WTC11 (cell line): ENCODE measurements at regions not wholly inside any gene's neighbourhood (a gene's known extent, or its start where the extent isn't known, plus 50 kb on each side); places are given as distances from the start of the nearest gene placed in this dataset.

Experiments used
- ATAC-seq: fragments of 200-7000 bp; cut with Tn5 transposase; 2 replicates; pipeline ENCODE4 v1.10.0; 2021; ENCODE audit warnings: mild to moderate bottlenecking, moderate library complexity
- CTCF ChIA-PET: fragments of 300-600 bp; sonication (Branson Sonifier 250); formaldehyde crosslinking; loops from one replicate; lab custom pipeline; 2021; ENCODE audit warnings: antibody characterized with exemption; lab: Charles Lee
- POLR2A ChIA-PET: fragments of 350-600 bp; sonication (Branson Sonifier 250); formaldehyde crosslinking; loops from one replicate; lab custom pipeline; 2021; ENCODE audit warnings: antibody characterized with exemption; lab: Charles Lee
- DNase-seq: peaks from one replicate; pipeline ENCODE4 v3.0.0; 2021; ENCODE audit warnings: low spot score
- H3K27ac Mint-ChIP-seq: 2 replicates; pipeline ENCODE4 v1.8.0; 2021; ENCODE audit warnings: mixed read lengths
- H3K27me3 Mint-ChIP-seq: 2 replicates; pipeline ENCODE4 v1.8.0; 2021; ENCODE audit warnings: low read depth, mild to moderate bottlenecking, moderate library complexity, mixed read lengths
- H3K36me3 Mint-ChIP-seq: 2 replicates; pipeline ENCODE4 v1.8.0; 2021; ENCODE audit warnings: mixed read lengths
- H3K4me1 Mint-ChIP-seq: 2 replicates; pipeline ENCODE4 v1.8.0; 2022; ENCODE audit warnings: mixed read lengths
- H3K4me3 Mint-ChIP-seq: 2 replicates; pipeline ENCODE4 v1.8.0; 2021; ENCODE audit warnings: mild to moderate bottlenecking, moderate library complexity, mixed read lengths
- H3K9me3 Mint-ChIP-seq: 2 replicates; pipeline ENCODE4 v1.8.0; 2021; ENCODE audit warnings: mixed read lengths
- CBFB ChIP-seq: sonication (generic); formaldehyde crosslinking; IDR thresholded peaks from 2 replicates; pipeline ENCODE4 v1.8.1; 2022; ENCODE audit warnings: mild to moderate bottlenecking, low read depth, missing genetic modification reagents
- CDX4 ChIP-seq: fragments of 250-450 bp; sonication (Bioruptor Pico); IDR thresholded peaks from 2 replicates; pipeline ENCODE4 v1.9.0; 2021; ENCODE audit warnings: moderate library complexity, mild to moderate bottlenecking, inconsistent platforms, borderline replicate concordance
- ETV6 ChIP-seq: sonication (generic); formaldehyde crosslinking; IDR thresholded peaks from 2 replicates; pipeline ENCODE4 v1.8.1; 2022; ENCODE audit warnings: mild to moderate bottlenecking, missing genetic modification reagents
- FOXJ3 ChIP-seq: sonication (generic); formaldehyde crosslinking; IDR thresholded peaks from 2 replicates; pipeline ENCODE4 v1.9.0; 2021; ENCODE audit warnings: missing genetic modification reagents, mild to moderate bottlenecking, borderline replicate concordance
- JUN ChIP-seq: sonication (generic); formaldehyde crosslinking; IDR thresholded peaks from 2 replicates; pipeline ENCODE4 v1.8.0; 2023; ENCODE audit warnings: mild to moderate bottlenecking, missing genetic modification reagents
- KAT7 ChIP-seq: sonication (generic); formaldehyde crosslinking; IDR thresholded peaks from 2 replicates; pipeline ENCODE4 v1.8.1; 2023; ENCODE audit warnings: missing genetic modification reagents, mild to moderate bottlenecking, borderline replicate concordance
- MAX ChIP-seq: sonication (generic); formaldehyde crosslinking; IDR thresholded peaks from 2 replicates; pipeline ENCODE4 v1.8.0; 2022; ENCODE audit warnings: mild to moderate bottlenecking, missing genetic modification reagents
- MXD4 ChIP-seq: fragments of 250-450 bp; sonication (Bioruptor Pico); IDR thresholded peaks from 2 replicates; pipeline ENCODE4 v1.8.0; 2021; ENCODE audit warnings: mild to moderate bottlenecking, moderate library complexity, borderline replicate concordance
- NFYB ChIP-seq: sonication (generic); formaldehyde crosslinking; conservative IDR thresholded peaks from 2 replicates; pipeline ENCODE4 v1.8.0; 2022; ENCODE audit warnings: low read depth, missing genetic modification reagents
- PRRX2 ChIP-seq: fragments of 250-450 bp; sonication (Bioruptor Pico); IDR thresholded peaks from 2 replicates; pipeline ENCODE4 v1.8.0; 2021; ENCODE audit warnings: mild to moderate bottlenecking
- RORB ChIP-seq: fragments of 250-450 bp; sonication (Bioruptor Pico); IDR thresholded peaks from 2 replicates; pipeline ENCODE4 v1.9.0; 2021; ENCODE audit warnings: mild to moderate bottlenecking
- SMAD3 ChIP-seq: sonication (generic); formaldehyde crosslinking; IDR thresholded peaks from 2 replicates; pipeline ENCODE4 v1.8.0; 2022; ENCODE audit warnings: missing genetic modification reagents, mild to moderate bottlenecking, borderline replicate concordance
- SP1 ChIP-seq: sonication (generic); formaldehyde crosslinking; conservative IDR thresholded peaks from 2 replicates; pipeline ENCODE4 v1.8.1; 2022; ENCODE audit warnings: missing genetic modification reagents
- TCF7 ChIP-seq: sonication (generic); formaldehyde crosslinking; IDR thresholded peaks from 2 replicates; pipeline ENCODE4 v1.8.0; 2022; ENCODE audit warnings: mild to moderate bottlenecking, low read depth, missing genetic modification reagents, moderate library complexity
- TEAD1 ChIP-seq: sonication (generic); formaldehyde crosslinking; IDR thresholded peaks from 2 replicates; pipeline ENCODE4 v1.8.0; 2022; ENCODE audit warnings: mild to moderate bottlenecking, missing genetic modification reagents
- TEAD4 ChIP-seq: sonication (generic); formaldehyde crosslinking; IDR thresholded peaks from 2 replicates; pipeline ENCODE4 v1.8.0; 2022; ENCODE audit warnings: mild to moderate bottlenecking, missing genetic modification reagents
- TP53 ChIP-seq: sonication (generic); formaldehyde crosslinking; IDR thresholded peaks from 2 replicates; pipeline ENCODE4 v1.8.1; 2023; ENCODE audit warnings: mild to moderate bottlenecking, missing genetic modification reagents
- ZBTB21 ChIP-seq: sonication (generic); formaldehyde crosslinking; IDR thresholded peaks from 2 replicates; pipeline ENCODE4 v1.8.1; 2023; ENCODE audit warnings: mild to moderate bottlenecking, missing genetic modification reagents, borderline replicate concordance
- ZNF219 ChIP-seq: sonication (generic); formaldehyde crosslinking; IDR thresholded peaks from 2 replicates; pipeline ENCODE4 v1.8.0; 2023; ENCODE audit warnings: missing genetic modification reagents, mild to moderate bottlenecking, borderline replicate concordance
- ZNF232 ChIP-seq: sonication (generic); formaldehyde crosslinking; IDR thresholded peaks from 2 replicates; pipeline ENCODE4 v1.8.0; 2022; ENCODE audit warnings: mild to moderate bottlenecking, missing genetic modification reagents
- ZNF425 ChIP-seq: fragments of 250-450 bp; sonication (Bioruptor Pico); conservative IDR thresholded peaks from 2 replicates; pipeline ENCODE4 v1.9.0; 2021; ENCODE audit warnings: mild to moderate bottlenecking
- ZNF532 ChIP-seq: fragments of 250-450 bp; sonication (Bioruptor Pico); IDR thresholded peaks from 2 replicates; pipeline ENCODE4 v1.9.0; 2021; ENCODE audit warnings: mild to moderate bottlenecking, borderline replicate concordance
- ZNF671 ChIP-seq: fragments of 250-450 bp; sonication (Bioruptor Pico); IDR thresholded peaks from 2 replicates; pipeline ENCODE4 v1.8.0; 2021; ENCODE audit warnings: mild to moderate bottlenecking

- no peak for TF ChIP-seq MXD4 (CRISPR knock-in tag)
- no peak for TF ChIP-seq CDX4
- TF ChIP-seq ZNF219 (CRISPR knock-in tag), result no peak
Measured at GRCh38 chr6:98583506-98583905, 250.9 kb upstream of the POU3F2 start (continued).

- TF ChIP-seq ZBTB21 (CRISPR knock-in tag) (no peak), MAX (CRISPR knock-in tag) (no peak), TCF7 (CRISPR knock-in tag) (no peak), NFYB (no peak)
- no peaks in the 10 kb centered on the region for H3K27me3 Mint-ChIP-seq
- no peaks in the 10 kb centered on the region for H3K36me3 Mint-ChIP-seq
- H3K4me3 Mint-ChIP-seq, result no peak overlapping the region
- DNase-seq (peak; percentile 44), ATAC-seq (peak; percentile 87)
- ChIA-PET POLR2A (no interaction called here), CTCF (no interaction called here)
- H3K9me3 Mint-ChIP-seq, result no peaks in the 10 kb centered on the region
- peaks cover 26% of the 10 kb centered on the region for H3K4me1 Mint-ChIP-seq
- H3K27ac Mint-ChIP-seq, result no peak overlapping the region
Measured at GRCh38 chr6:98586163-98586562, 248.2 kb upstream of the POU3F2 start.

- ChIA-PET POLR2A (no interaction called here), CTCF (no interaction called here)
- DNase-seq, result no peak
- no peak for ATAC-seq
- Mint-ChIP-seq H3K36me3 (no peaks in the 10 kb centered on the region), H3K27me3 (no peaks in the 10 kb centered on the region), H3K9me3 (no peaks in the 10 kb centered on the region), H3K4me1 (peaks cover 26% of the 10 kb centered on the region), H3K27ac (no peak overlapping the region), H3K4me3 (no peak overlapping the region)
- no peak for TF ChIP-seq KAT7
- TF ChIP-seq ZNF425 (CRISPR knock-in tag), result no peak
- TF ChIP-seq TEAD4, result no peak
- TF ChIP-seq ZNF219 (CRISPR knock-in tag), result no peak
Measured at GRCh38 chr6:98587555-98587954, 246.8 kb upstream of the POU3F2 start.

- H3K27me3 Mint-ChIP-seq, result no peaks in the 10 kb centered on the region
- CTCF ChIA-PET, result no interaction called here
- DNase-seq (no peak), ATAC-seq (no peak)
- H3K4me3 Mint-ChIP-seq, result no peak overlapping the region
- H3K4me1 Mint-ChIP-seq, result peaks cover 26% of the 10 kb centered on the region
- H3K36me3 Mint-ChIP-seq, result no peaks in the 10 kb centered on the region
- no peak for TF ChIP-seq TEAD1 (CRISPR knock-in tag)
- POLR2A ChIA-PET, result no interaction called here
- no peak overlapping the region for H3K27ac Mint-ChIP-seq
- H3K9me3 Mint-ChIP-seq, result no peaks in the 10 kb centered on the region
Measured at GRCh38 chr6:98589536-98589935, 244.8 kb upstream of the POU3F2 start.

GRCh38 chr6:98590136-98590681, 244.2 kb upstream of the POU3F2 start:
- DNase-seq, result no peak
- no peak for ATAC-seq
- no peak overlapping the region for H3K4me3 Mint-ChIP-seq
- no peak overlapping the region for H3K27ac Mint-ChIP-seq
- no peaks in the 10 kb centered on the region for H3K27me3 Mint-ChIP-seq
- ChIA-PET POLR2A (no interaction called here), CTCF (no interaction called here)
- H3K4me1 Mint-ChIP-seq, result peaks cover 26% of the 10 kb centered on the region
- H3K36me3 Mint-ChIP-seq, result no peaks in the 10 kb centered on the region
- no peaks in the 10 kb centered on the region for H3K9me3 Mint-ChIP-seq
- TF ChIP-seq SMAD3 (CRISPR knock-in tag) (no peak), JUN (CRISPR knock-in tag) (no peak), FOXJ3 (CRISPR knock-in tag) (no peak), ZNF671 (CRISPR knock-in tag) (no peak), ZNF532 (CRISPR knock-in tag) (no peak), RORB (CRISPR knock-in tag) (no peak), SP1 (CRISPR knock-in tag) (no peak), PRRX2 (CRISPR knock-in tag) (no peak), ETV6 (no peak), CBFB (CRISPR knock-in tag) (no peak), TP53 (CRISPR knock-in tag) (no peak), ZNF232 (CRISPR knock-in tag) (no peak), MAX (CRISPR knock-in tag) (no peak)
